ENCODE measurements at regions not wholly inside any gene's neighbourhood (a gene's known extent, or its start where the extent isn't known, plus 50 kb on each side); places are given as distances from the start of the nearest gene placed in this dataset.

DNA sequence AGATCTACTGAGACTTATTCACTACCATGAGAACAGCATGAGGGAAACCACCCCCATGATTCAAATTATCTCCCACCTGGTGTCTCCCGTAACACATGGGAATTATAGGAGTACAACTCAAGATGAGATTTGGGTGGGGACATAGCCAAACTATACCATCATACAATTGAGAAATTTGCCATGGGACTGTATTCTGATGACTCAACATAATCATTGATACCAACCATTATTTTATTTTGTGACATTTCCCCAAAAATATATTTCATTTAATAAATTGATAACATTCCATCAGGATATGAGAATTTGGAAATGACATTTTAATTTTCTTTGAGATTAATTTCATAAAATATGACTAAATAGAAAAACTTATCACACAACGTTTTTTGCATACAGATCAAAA is 96.6 kb upstream of the MDFIC2 start:
- TF ChIP-seq PRDM15 (CRISPR knock-in tag; IDR thresholded peaks at IDR 0.05) (no peak), TCF7 (CRISPR knock-in tag; IDR thresholded peaks at IDR 0.05; ENCODE audit: low read depth) (no peak), ESRRA (CRISPR knock-in tag; IDR thresholded peaks at IDR 0.05; ENCODE audit: borderline replicate concordance) (no peak), RELA (CRISPR knock-in tag; IDR thresholded peaks at IDR 0.05; ENCODE audit: borderline replicate concordance) (no peak), CREB1 (CRISPR knock-in tag; IDR thresholded peaks at IDR 0.05) (no peak), NFE2L1 (CRISPR knock-in tag; IDR thresholded peaks at IDR 0.05) (no peak), SMAD4 (CRISPR knock-in tag; IDR thresholded peaks at IDR 0.05) (no peak), ATF1 (CRISPR knock-in tag; IDR thresholded peaks at IDR 0.05) (no peak), CBFB (CRISPR knock-in tag; IDR thresholded peaks at IDR 0.05; ENCODE audit: low read depth) (no peak), ZNF232 (CRISPR knock-in tag; IDR thresholded peaks at IDR 0.05) (no peak)
- TF ChIP-seq, protein P1, sequence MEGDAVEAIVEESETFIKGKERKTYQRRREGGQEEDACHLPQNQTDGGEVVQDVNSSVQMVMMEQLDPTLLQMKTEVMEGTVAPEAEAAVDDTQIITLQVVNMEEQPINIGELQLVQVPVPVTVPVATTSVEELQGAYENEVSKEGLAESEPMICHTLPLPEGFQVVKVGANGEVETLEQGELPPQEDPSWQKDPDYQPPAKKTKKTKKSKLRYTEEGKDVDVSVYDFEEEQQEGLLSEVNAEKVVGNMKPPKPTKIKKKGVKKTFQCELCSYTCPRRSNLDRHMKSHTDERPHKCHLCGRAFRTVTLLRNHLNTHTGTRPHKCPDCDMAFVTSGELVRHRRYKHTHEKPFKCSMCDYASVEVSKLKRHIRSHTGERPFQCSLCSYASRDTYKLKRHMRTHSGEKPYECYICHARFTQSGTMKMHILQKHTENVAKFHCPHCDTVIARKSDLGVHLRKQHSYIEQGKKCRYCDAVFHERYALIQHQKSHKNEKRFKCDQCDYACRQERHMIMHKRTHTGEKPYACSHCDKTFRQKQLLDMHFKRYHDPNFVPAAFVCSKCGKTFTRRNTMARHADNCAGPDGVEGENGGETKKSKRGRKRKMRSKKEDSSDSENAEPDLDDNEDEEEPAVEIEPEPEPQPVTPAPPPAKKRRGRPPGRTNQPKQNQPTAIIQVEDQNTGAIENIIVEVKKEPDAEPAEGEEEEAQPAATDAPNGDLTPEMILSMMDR (IDR thresholded peaks at IDR 0.05), result no peak
- TF ChIP-seq, protein P2, sequence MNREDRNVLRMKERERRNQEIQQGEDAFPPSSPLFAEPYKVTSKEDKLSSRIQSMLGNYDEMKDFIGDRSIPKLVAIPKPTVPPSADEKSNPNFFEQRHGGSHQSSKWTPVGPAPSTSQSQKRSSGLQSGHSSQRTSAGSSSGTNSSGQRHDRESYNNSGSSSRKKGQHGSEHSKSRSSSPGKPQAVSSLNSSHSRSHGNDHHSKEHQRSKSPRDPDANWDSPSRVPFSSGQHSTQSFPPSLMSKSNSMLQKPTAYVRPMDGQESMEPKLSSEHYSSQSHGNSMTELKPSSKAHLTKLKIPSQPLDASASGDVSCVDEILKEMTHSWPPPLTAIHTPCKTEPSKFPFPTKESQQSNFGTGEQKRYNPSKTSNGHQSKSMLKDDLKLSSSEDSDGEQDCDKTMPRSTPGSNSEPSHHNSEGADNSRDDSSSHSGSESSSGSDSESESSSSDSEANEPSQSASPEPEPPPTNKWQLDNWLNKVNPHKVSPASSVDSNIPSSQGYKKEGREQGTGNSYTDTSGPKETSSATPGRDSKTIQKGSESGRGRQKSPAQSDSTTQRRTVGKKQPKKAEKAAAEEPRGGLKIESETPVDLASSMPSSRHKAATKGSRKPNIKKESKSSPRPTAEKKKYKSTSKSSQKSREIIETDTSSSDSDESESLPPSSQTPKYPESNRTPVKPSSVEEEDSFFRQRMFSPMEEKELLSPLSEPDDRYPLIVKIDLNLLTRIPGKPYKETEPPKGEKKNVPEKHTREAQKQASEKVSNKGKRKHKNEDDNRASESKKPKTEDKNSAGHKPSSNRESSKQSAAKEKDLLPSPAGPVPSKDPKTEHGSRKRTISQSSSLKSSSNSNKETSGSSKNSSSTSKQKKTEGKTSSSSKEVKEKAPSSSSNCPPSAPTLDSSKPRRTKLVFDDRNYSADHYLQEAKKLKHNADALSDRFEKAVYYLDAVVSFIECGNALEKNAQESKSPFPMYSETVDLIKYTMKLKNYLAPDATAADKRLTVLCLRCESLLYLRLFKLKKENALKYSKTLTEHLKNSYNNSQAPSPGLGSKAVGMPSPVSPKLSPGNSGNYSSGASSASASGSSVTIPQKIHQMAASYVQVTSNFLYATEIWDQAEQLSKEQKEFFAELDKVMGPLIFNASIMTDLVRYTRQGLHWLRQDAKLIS (CRISPR knock-in tag; IDR thresholded peaks at IDR 0.05; ENCODE audit: borderline replicate concordance), result no peak
- TF ChIP-seq, protein P3, sequence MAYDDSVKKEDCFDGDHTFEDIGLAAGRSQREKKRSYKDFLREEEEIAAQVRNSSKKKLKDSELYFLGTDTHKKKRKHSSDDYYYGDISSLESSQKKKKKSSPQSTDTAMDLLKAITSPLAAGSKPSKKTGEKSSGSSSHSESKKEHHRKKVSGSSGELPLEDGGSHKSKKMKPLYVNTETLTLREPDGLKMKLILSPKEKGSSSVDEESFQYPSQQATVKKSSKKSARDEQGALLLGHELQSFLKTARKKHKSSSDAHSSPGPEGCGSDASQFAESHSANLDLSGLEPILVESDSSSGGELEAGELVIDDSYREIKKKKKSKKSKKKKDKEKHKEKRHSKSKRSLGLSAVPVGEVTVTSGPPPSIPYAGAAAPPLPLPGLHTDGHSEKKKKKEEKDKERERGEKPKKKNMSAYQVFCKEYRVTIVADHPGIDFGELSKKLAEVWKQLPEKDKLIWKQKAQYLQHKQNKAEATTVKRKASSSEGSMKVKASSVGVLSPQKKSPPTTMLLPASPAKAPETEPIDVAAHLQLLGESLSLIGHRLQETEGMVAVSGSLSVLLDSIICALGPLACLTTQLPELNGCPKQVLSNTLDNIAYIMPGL (CRISPR knock-in tag; IDR thresholded peaks at IDR 0.05), result no peak
- TF ChIP-seq, protein P4, sequence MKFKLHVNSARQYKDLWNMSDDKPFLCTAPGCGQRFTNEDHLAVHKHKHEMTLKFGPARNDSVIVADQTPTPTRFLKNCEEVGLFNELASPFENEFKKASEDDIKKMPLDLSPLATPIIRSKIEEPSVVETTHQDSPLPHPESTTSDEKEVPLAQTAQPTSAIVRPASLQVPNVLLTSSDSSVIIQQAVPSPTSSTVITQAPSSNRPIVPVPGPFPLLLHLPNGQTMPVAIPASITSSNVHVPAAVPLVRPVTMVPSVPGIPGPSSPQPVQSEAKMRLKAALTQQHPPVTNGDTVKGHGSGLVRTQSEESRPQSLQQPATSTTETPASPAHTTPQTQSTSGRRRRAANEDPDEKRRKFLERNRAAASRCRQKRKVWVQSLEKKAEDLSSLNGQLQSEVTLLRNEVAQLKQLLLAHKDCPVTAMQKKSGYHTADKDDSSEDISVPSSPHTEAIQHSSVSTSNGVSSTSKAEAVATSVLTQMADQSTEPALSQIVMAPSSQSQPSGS (CRISPR knock-in tag; IDR thresholded peaks at IDR 0.05; ENCODE audit: borderline replicate concordance, low read depth), result no peak

Measured in WTC11 (cell line).